ENCODE measurements at regions not wholly inside any gene's neighbourhood (a gene's known extent, or its start where the extent isn't known, plus 50 kb on each side); places are given as distances from the start of the nearest gene placed in this dataset.

DNA sequence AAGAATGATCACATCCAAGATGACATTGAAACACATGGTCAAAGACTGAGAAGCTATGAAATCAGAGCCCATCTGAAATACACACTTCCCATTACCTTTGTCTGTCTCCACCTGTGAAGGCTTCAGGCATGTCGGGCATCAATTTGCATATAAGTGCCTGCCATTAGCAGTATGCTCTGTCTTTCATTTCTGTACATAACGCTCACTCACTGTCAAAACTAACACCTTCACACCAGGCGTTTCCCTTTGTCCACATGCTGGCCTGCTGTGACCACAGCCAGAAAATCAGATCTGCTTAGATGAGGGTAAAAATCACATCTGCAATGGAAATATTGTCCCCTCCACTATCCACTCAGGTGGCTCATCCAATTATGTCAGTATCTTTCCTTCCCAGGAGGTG is 524.8 kb downstream of the TOX3 start:
- Histone ChIP-seq H3K9me3 (replicated peaks in 1 of 2; ENCODE audit: control insufficient read depth in 2 of 2, insufficient read depth in 1 of 2, low read depth in 1 of 2, low read length in 2 of 2) (no peaks in the 10 kb centered on the region), H3K18ac (ENCODE audit: low read length) (no peak overlapping the region), H2BK120ac (ENCODE audit: low read depth, low read length) (no peak overlapping the region), H3K23ac (ENCODE audit: low read depth, low read length, poor library complexity) (no peak overlapping the region), H2BK15ac (ENCODE audit: low read length) (no peak overlapping the region), H2AK5ac (ENCODE audit: low read depth, low read length) (no peak overlapping the region), H3K14ac (ENCODE audit: low read length) (no peak overlapping the region), H3K4me2 (ENCODE audit: insufficient read depth, low read length, poor library complexity, severe bottlenecking) (no peak overlapping the region), H3K4me3 (ENCODE audit: low read length in 2 of 2) (no peak overlapping the region), H3K79me1 (ENCODE audit: low read depth, low read length) (no peaks in the 10 kb centered on the region), H3K27ac (replicated peaks; ENCODE audit: low read length) (no peak overlapping the region), H3K36me3 (replicated peaks in 1 of 2; ENCODE audit: control insufficient read depth in 2 of 2, insufficient read depth in 2 of 2, low read length in 2 of 2) (no peaks in the 10 kb centered on the region), H3K4ac (ENCODE audit: low read length) (no peak overlapping the region), H3K4me1 (ENCODE audit: control insufficient read depth in 2 of 2, insufficient read depth in 1 of 2, low read depth in 1 of 2, low read length in 2 of 2) (peaks cover 0 to 2% of the 10 kb centered on the region in 2 donors), H2BK12ac (ENCODE audit: low read length) (no peak overlapping the region), H2AFZ (ENCODE audit: low read length) (no peak overlapping the region), H4K91ac (ENCODE audit: low read depth, low read length, poor library complexity) (no peak overlapping the region), H4K8ac (ENCODE audit: low read depth, low read length) (no peak overlapping the region), H2BK5ac (ENCODE audit: low read length) (no peak overlapping the region), H3K27me3 (ENCODE audit: control insufficient read depth in 3 of 3, insufficient read depth in 3 of 3, low read depth in 1 of 3, low read length in 3 of 3) (peaks cover 0 to 7% (median 0%) of the 10 kb centered on the region in 3 experiments), H3K9ac (ENCODE audit: low read depth, low read length, poor library complexity) (no peak overlapping the region)
- no peak for DNase-seq (ENCODE audit: low spot score)
- no CpG with 5 or more reads among the region's 3 CpGs for WGBS, 2 donors (ENCODE audit: extremely low coverage in 2 of 2, insufficient read length in 2 of 2, insufficient replicate concordance in 1 of 2)

DNA sequence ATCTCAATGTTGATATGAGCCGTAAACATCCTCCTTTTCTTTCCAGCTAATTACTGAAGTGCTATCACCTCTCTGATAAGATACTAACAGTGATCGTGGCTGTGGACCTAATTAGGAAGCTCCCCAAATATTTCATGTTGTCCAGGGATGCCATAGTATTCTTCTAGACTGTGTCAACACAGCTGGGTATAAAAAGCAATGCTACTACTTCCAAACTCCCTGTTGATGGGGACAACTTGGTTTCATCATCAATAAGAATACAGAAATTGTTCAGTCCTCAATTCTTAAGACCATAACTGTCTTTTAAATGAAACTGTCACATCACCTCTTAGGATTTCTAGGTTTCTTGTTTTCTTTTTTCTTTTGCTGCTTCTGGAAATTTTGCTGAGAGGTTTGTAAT is 530.6 kb downstream of the TOX3 start:
- Histone ChIP-seq H3K9ac (ENCODE audit: low read depth, low read length, poor library complexity) (no peak overlapping the region), H2AK5ac (ENCODE audit: low read depth, low read length) (no peak overlapping the region), H3K27me3 (ENCODE audit: control insufficient read depth in 3 of 3, insufficient read depth in 3 of 3, low read depth in 1 of 3, low read length in 3 of 3) (no peaks in the 10 kb centered on the region), H4K8ac (ENCODE audit: low read depth, low read length) (no peak overlapping the region), H3K4me2 (ENCODE audit: insufficient read depth, low read length, poor library complexity, severe bottlenecking) (no peak overlapping the region), H3K18ac (ENCODE audit: low read length) (no peak overlapping the region), H3K79me1 (ENCODE audit: low read depth, low read length) (no peaks in the 10 kb centered on the region), H2AFZ (ENCODE audit: low read length) (no peak overlapping the region), H3K4me1 (ENCODE audit: control insufficient read depth in 2 of 2, insufficient read depth in 1 of 2, low read depth in 1 of 2, low read length in 2 of 2) (no peaks in the 10 kb centered on the region), H2BK5ac (ENCODE audit: low read length) (no peak overlapping the region), H3K36me3 (replicated peaks in 1 of 2; ENCODE audit: control insufficient read depth in 2 of 2, insufficient read depth in 2 of 2, low read length in 2 of 2) (no peaks in the 10 kb centered on the region), H3K23ac (ENCODE audit: low read depth, low read length, poor library complexity) (no peak overlapping the region), H3K4ac (ENCODE audit: low read length) (no peak overlapping the region), H3K27ac (replicated peaks; ENCODE audit: low read length) (no peak overlapping the region), H2BK120ac (ENCODE audit: low read depth, low read length) (no peak overlapping the region), H3K9me3 (replicated peaks in 1 of 2; ENCODE audit: control insufficient read depth in 2 of 2, insufficient read depth in 1 of 2, low read depth in 1 of 2, low read length in 2 of 2) (peaks cover 1 to 5% of the 10 kb centered on the region in 2 donors), H3K14ac (ENCODE audit: low read length) (no peak overlapping the region), H3K4me3 (ENCODE audit: low read length in 2 of 2) (no peak overlapping the region), H4K91ac (ENCODE audit: low read depth, low read length, poor library complexity) (no peak overlapping the region), H2BK12ac (ENCODE audit: low read length) (no peak overlapping the region), H2BK15ac (ENCODE audit: low read length) (no peak overlapping the region)
- no peak for DNase-seq (ENCODE audit: low spot score)
- WGBS, 2 donors (ENCODE audit: extremely low coverage in 2 of 2, insufficient read length in 2 of 2, insufficient replicate concordance in 1 of 2): no CpG with 5 or more reads among the region's 2 CpGs

DNA sequence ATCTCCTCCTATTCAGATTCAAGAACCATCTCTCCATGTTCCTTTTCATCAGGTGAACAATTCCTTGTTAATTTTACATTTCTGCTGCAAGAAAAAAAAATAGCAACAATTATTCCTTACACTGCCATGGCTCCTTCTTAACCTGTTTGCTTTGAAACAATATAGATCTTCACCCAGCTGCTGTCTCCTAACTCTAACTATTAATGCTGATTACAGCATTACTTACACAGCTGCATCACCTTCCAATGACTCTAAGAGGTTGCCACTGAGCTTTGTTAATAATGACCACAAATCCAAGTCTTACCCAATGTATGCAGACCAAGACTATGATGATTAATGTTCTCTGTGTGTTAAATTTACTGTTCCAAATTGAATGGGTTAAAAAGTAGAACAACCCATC is 541.4 kb downstream of the TOX3 start:
- Histone ChIP-seq H4K91ac (ENCODE audit: low read depth, low read length, poor library complexity) (no peak overlapping the region), H3K27me3 (ENCODE audit: control insufficient read depth in 3 of 3, insufficient read depth in 3 of 3, low read depth in 1 of 3, low read length in 3 of 3) (no peaks in the 10 kb centered on the region), H3K14ac (ENCODE audit: low read length) (no peak overlapping the region), H2BK5ac (ENCODE audit: low read length) (no peak overlapping the region), H3K4me3 (ENCODE audit: low read length in 2 of 2) (no peak overlapping the region), H3K4me1 (ENCODE audit: control insufficient read depth in 2 of 2, insufficient read depth in 1 of 2, low read depth in 1 of 2, low read length in 2 of 2) (no peaks in the 10 kb centered on the region), H2BK12ac (ENCODE audit: low read length) (no peak overlapping the region), H3K79me1 (ENCODE audit: low read depth, low read length) (no peaks in the 10 kb centered on the region), H2BK15ac (ENCODE audit: low read length) (no peak overlapping the region), H3K18ac (ENCODE audit: low read length) (no peak overlapping the region), H4K8ac (ENCODE audit: low read depth, low read length) (no peak overlapping the region), H3K4me2 (ENCODE audit: insufficient read depth, low read length, poor library complexity, severe bottlenecking) (no peak overlapping the region), H3K9me3 (replicated peaks in 1 of 2; ENCODE audit: control insufficient read depth in 2 of 2, insufficient read depth in 1 of 2, low read depth in 1 of 2, low read length in 2 of 2) (no peaks in the 10 kb centered on the region), H3K27ac (replicated peaks; ENCODE audit: low read length) (no peak overlapping the region), H2AK5ac (ENCODE audit: low read depth, low read length) (no peak overlapping the region), H3K36me3 (replicated peaks in 1 of 2; ENCODE audit: control insufficient read depth in 2 of 2, insufficient read depth in 2 of 2, low read length in 2 of 2) (no peaks in the 10 kb centered on the region), H3K23ac (ENCODE audit: low read depth, low read length, poor library complexity) (no peak overlapping the region), H2AFZ (ENCODE audit: low read length) (no peak overlapping the region), H2BK120ac (ENCODE audit: low read depth, low read length) (no peak overlapping the region), H3K9ac (ENCODE audit: low read depth, low read length, poor library complexity) (no peak overlapping the region), H3K4ac (ENCODE audit: low read length) (no peak overlapping the region)
- DNase-seq (ENCODE audit: low spot score): no peak

DNA sequence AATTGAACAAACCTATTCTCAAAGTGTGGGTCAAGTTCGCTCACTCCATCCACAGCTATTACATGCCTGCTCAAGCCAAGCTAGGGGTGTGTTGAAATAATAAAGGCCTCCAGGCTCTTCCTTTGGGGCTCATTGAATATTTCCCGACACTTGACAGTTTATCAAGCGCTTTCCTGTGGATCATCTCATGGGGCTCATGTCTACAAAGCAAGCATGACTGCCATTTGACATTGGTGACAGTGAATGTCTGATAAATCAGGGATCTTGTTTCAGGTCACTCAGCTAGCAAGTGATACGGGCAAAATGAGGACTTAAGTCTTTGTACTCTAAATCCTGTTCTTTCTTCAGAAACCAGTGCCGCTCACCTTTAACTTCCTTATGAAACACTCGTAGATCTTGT is 542.6 kb downstream of the TOX3 start:
- no peaks in the 10 kb centered on the region for H3K27me3 ChIP-seq (ENCODE audit: control insufficient read depth in 3 of 3, insufficient read depth in 3 of 3, low read depth in 1 of 3, low read length in 3 of 3)
- no peak overlapping the region for H3K23ac ChIP-seq (ENCODE audit: low read depth, low read length, poor library complexity)
- H3K36me3 ChIP-seq (replicated peaks in 1 of 2; ENCODE audit: control insufficient read depth in 2 of 2, insufficient read depth in 2 of 2, low read length in 2 of 2): no peaks in the 10 kb centered on the region
- no peak overlapping the region for H2BK15ac ChIP-seq (ENCODE audit: low read length)
- H4K8ac ChIP-seq (ENCODE audit: low read depth, low read length): no peak overlapping the region
- H3K4me2 ChIP-seq (ENCODE audit: insufficient read depth, low read length, poor library complexity, severe bottlenecking): no peak overlapping the region
- no peak overlapping the region for H3K14ac ChIP-seq (ENCODE audit: low read length)
- H3K4me3 ChIP-seq (ENCODE audit: low read length in 2 of 2): no peak overlapping the region
- no peak overlapping the region for H3K18ac ChIP-seq (ENCODE audit: low read length)
- no peak overlapping the region for H3K4ac ChIP-seq (ENCODE audit: low read length)
- H2BK5ac ChIP-seq (ENCODE audit: low read length): no peak overlapping the region
- H4K91ac ChIP-seq (ENCODE audit: low read depth, low read length, poor library complexity): no peak overlapping the region
- no CpG with 5 or more reads among the region's 6 CpGs for WGBS, 2 donors (ENCODE audit: extremely low coverage in 2 of 2, insufficient read length in 2 of 2, insufficient replicate concordance in 1 of 2)
- H3K27ac ChIP-seq (replicated peaks; ENCODE audit: low read length): no peak overlapping the region
- no peak overlapping the region for H2BK120ac ChIP-seq (ENCODE audit: low read depth, low read length)
- DNase-seq (ENCODE audit: low spot score): no peak
- H3K9ac ChIP-seq (ENCODE audit: low read depth, low read length, poor library complexity): no peak overlapping the region
- no peak overlapping the region for H2BK12ac ChIP-seq (ENCODE audit: low read length)
- no peaks in the 10 kb centered on the region for H3K79me1 ChIP-seq (ENCODE audit: low read depth, low read length)
- H3K4me1 ChIP-seq (ENCODE audit: control insufficient read depth in 2 of 2, insufficient read depth in 1 of 2, low read depth in 1 of 2, low read length in 2 of 2): no peaks in the 10 kb centered on the region
- H2AFZ ChIP-seq (ENCODE audit: low read length): no peak overlapping the region
- H3K9me3 ChIP-seq (replicated peaks in 1 of 2; ENCODE audit: control insufficient read depth in 2 of 2, insufficient read depth in 1 of 2, low read depth in 1 of 2, low read length in 2 of 2): no peaks in the 10 kb centered on the region
- no peak overlapping the region for H2AK5ac ChIP-seq (ENCODE audit: low read depth, low read length)

Data from neuronal stem cell (in vitro differentiated cells).